Mesenchymal stem cell (in vitro differentiated cells and primary cell): ENCODE measurements at regions not wholly inside any gene's neighbourhood (a gene's known extent, or its start where the extent isn't known, plus 50 kb on each side); places are given as distances from the start of the nearest gene placed in this dataset.

Experiments
- DNase-seq: peaks from one replicate; pipeline ENCODE4 v3.0.0-alpha.2; 2013
- H2AFZ ChIP-seq: one replicate; pipeline ENCODE4 v1.6.1; 2013; ENCODE audit warnings: low read depth, mild to moderate bottlenecking, control low read depth, inconsistent platforms, low read length, moderate library complexity
- H2AK5ac ChIP-seq: 2 replicates; pipeline ENCODE4 v1.6.1; 2013; ENCODE audit warnings: low read length, moderate library complexity, mild to moderate bottlenecking, inconsistent platforms; ENCODE audit not compliant: severe bottlenecking
- H2BK120ac ChIP-seq: one replicate; pipeline ENCODE4 v1.6.1; 2013; ENCODE audit warnings: low read depth, mild to moderate bottlenecking, inconsistent platforms, low read length, moderate library complexity
- H2BK12ac ChIP-seq, 2 experiments: one replicate each; pipeline ENCODE4 v1.6.1; 2013; ENCODE audit warnings: inconsistent platforms in 2 of 2, low read length in 2 of 2, mild to moderate bottlenecking in 2 of 2, moderate library complexity in 2 of 2, control low read depth in 1 of 2
- H2BK15ac ChIP-seq: one replicate; pipeline ENCODE4 v1.6.1; 2013; ENCODE audit warnings: mild to moderate bottlenecking, low read depth, inconsistent platforms; ENCODE audit not compliant: poor library complexity, severe bottlenecking
- H2BK5ac ChIP-seq: 2 replicates; pipeline ENCODE4 v1.6.1; 2013; ENCODE audit warnings: low read depth, mild to moderate bottlenecking, low read length, control low read depth, inconsistent platforms; ENCODE audit not compliant: poor library complexity, severe bottlenecking
- H3K14ac ChIP-seq, 2 experiments: one replicate each; pipeline ENCODE4 v1.6.1; 2013; ENCODE audit warnings: inconsistent platforms in 2 of 2, low read length in 2 of 2, control low read depth in 1 of 2, mild to moderate bottlenecking in 1 of 2, moderate library complexity in 1 of 2
- H3K18ac ChIP-seq, 2 experiments: one replicate each; pipeline ENCODE4 v1.6.1; 2013; ENCODE audit warnings: inconsistent platforms in 2 of 2, low read length in 2 of 2, control low read depth in 1 of 2, low read depth in 1 of 2, mild to moderate bottlenecking in 1 of 2
- H3K23ac ChIP-seq, 2 experiments: one replicate each; pipeline ENCODE4 v1.6.1; 2013; ENCODE audit warnings: inconsistent platforms in 2 of 2, low read length in 2 of 2, mild to moderate bottlenecking in 2 of 2, moderate library complexity in 2 of 2, control low read depth in 1 of 2
- H3K27ac ChIP-seq: 2 replicates; pipeline ENCODE4 v1.5.1; 2013; ENCODE audit warnings: mild to moderate bottlenecking, moderate library complexity, low read length, control low read depth, inconsistent platforms; ENCODE audit not compliant: poor library complexity, severe bottlenecking
- H3K27me3 ChIP-seq, 2 experiments: 2 replicates each; pipeline versions ENCODE4 v1.6.1 to v1.7.0; 2013; ENCODE audit warnings: low read length in 2 of 2, mild to moderate bottlenecking in 2 of 2, moderate library complexity in 2 of 2, control low read depth in 1 of 2, inconsistent platforms in 1 of 2; ENCODE audit not compliant: control insufficient read depth in 1 of 2, insufficient read depth in 1 of 2
- H3K36me3 ChIP-seq, 2 experiments: 2 replicates each; pipeline versions ENCODE4 v1.6.1 to v1.7.0; 2013; ENCODE audit warnings: low read length in 2 of 2, control low read depth in 1 of 2, inconsistent platforms in 1 of 2, low read depth in 1 of 2, mild to moderate bottlenecking in 1 of 2; ENCODE audit not compliant: insufficient read depth in 2 of 2, control insufficient read depth in 1 of 2
- H3K4ac ChIP-seq, 2 experiments: one replicate each; pipeline ENCODE4 v1.6.1; 2013; ENCODE audit warnings: inconsistent platforms in 2 of 2, low read length in 2 of 2, mild to moderate bottlenecking in 2 of 2, moderate library complexity in 2 of 2, control low read depth in 1 of 2, low read depth in 1 of 2
- H3K4me1 ChIP-seq: 2 replicates; pipeline ENCODE4 v1.6.1; 2013; ENCODE audit warnings: low read depth, low read length, control low read depth; ENCODE audit not compliant: control insufficient read depth, insufficient read depth
- H3K4me2 ChIP-seq: 2 replicates; pipeline ENCODE4 v1.6.1; 2013; ENCODE audit warnings: low read length, mild to moderate bottlenecking, inconsistent platforms; ENCODE audit not compliant: poor library complexity, severe bottlenecking
- H3K4me3 ChIP-seq, 2 experiments: 2 replicates each; pipeline versions ENCODE4 v1.5.1 to v1.7.0; 2013; ENCODE audit warnings: low read length in 2 of 2, mild to moderate bottlenecking in 2 of 2, control low read depth in 1 of 2, low read depth in 1 of 2; ENCODE audit not compliant: insufficient read depth in 1 of 2
- H3K79me1 ChIP-seq: replicated peaks from 2 replicates; pipeline ENCODE4 v1.6.1; 2013; ENCODE audit warnings: mild to moderate bottlenecking, control low read depth, low read length, inconsistent platforms; ENCODE audit not compliant: poor library complexity, severe bottlenecking
- H3K9ac ChIP-seq: 2 replicates; pipeline ENCODE4 v1.7.0; 2013; ENCODE audit warnings: mild to moderate bottlenecking, low read length, moderate library complexity
- H3K9me3 ChIP-seq: 2 replicates; pipeline ENCODE4 v1.7.0; 2013; ENCODE audit warnings: mild to moderate bottlenecking, low read length; ENCODE audit not compliant: control insufficient read depth
- H4K8ac ChIP-seq: one replicate; pipeline ENCODE4 v1.6.1; 2013; ENCODE audit warnings: inconsistent platforms, mild to moderate bottlenecking, low read length, moderate library complexity
- H4K91ac ChIP-seq: one replicate; pipeline ENCODE4 v1.6.1; 2013; ENCODE audit warnings: mild to moderate bottlenecking, low read length, inconsistent platforms
- WGBS: methylation state at CpG from one replicate; pipeline ENCODE4 v1.1.7; 2013; ENCODE audit warnings: mixed read lengths; 5-methylcytosine and 5-hydroxymethylcytosine counted together

DNA sequence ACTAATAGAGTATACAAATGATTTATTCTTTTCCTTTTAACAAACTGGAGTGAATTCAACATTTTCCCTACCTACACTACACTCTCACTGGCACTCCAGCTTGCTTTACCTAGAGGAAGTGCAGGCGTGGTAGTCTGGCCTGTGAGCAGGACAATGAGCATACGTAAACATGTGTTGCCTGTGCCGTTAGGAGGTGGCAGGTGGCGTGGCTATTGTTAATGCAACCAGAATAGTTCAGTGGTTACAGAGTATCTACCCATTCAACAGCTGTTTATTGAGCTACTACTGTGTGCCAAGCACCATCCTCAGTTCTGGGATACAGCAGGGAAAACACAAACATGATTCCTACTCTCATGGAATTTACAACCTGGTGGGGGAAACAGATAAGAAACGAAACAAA is 299.7 kb upstream of the KAZN start:
- no peaks in the 10 kb centered on the region for H3K9me3 ChIP-seq
- H3K23ac ChIP-seq, result no peak overlapping the region
- H2AFZ ChIP-seq, result no peak overlapping the region
- H4K91ac ChIP-seq, result no peak overlapping the region
- H3K27ac ChIP-seq, result no peak overlapping the region
- H3K27me3 ChIP-seq, result no peaks in the 10 kb centered on the region
- H3K36me3 ChIP-seq, result no peaks in the 10 kb centered on the region
- DNase-seq, result no peak
- H3K4me3 ChIP-seq, result no peak overlapping the region
- no peaks in the 10 kb centered on the region for H3K79me1 ChIP-seq
- H3K9ac ChIP-seq, result no peak overlapping the region
- no peak overlapping the region for H2BK12ac ChIP-seq
- no peak overlapping the region for H3K4ac ChIP-seq
- no peak overlapping the region for H3K4me2 ChIP-seq
- no peak overlapping the region for H3K14ac ChIP-seq
- H3K18ac ChIP-seq, result no peak overlapping the region
- no peak overlapping the region for H2BK5ac ChIP-seq
- H3K4me1 ChIP-seq, result no peaks in the 10 kb centered on the region
- no peak overlapping the region for H2BK120ac ChIP-seq
- WGBS, result 75% methylated on average over 5 of the region's 5 CpGs
- no peak overlapping the region for H2AK5ac ChIP-seq
- no peak overlapping the region for H2BK15ac ChIP-seq
- H4K8ac ChIP-seq, result no peak overlapping the region

DNA sequence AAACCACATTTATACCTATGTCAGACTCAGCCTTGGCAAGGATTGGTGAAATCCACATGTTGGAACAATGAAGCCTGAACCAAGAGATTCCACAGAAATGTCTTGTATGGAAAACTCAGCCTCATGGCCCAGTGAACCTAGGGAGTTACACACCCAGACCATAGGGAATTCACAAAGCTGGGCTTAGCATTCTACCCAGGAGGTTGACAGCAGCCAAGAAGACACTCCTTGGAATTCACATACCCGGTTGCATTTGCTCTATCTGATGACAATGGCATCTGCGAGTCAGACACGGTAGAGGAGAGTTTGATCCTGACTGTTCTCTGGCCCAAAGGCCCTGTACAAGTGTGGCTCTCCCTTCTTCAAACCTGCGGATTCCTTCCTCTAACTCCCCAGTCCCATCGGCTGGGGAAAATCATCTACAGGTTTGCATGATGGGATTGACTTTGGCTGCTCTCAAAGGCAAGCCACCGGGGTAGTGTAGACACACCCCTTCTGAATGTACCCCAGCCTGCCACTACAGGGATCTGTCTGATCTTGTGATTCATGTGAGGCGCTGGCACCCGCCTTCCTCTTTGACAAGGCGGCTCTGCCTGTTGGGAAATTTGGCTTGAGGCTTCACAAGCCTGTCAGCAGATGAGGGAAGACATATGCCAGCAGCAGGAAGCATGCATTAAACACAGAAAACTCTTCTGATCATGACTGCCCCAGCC is 297.3 kb upstream of the KAZN start:
- no peak overlapping the region for H2BK12ac ChIP-seq
- H4K8ac ChIP-seq, result no peak overlapping the region
- H3K9ac ChIP-seq, result no peak overlapping the region
- H3K4me3 ChIP-seq, result no peak overlapping the region
- no peak overlapping the region for H3K4me2 ChIP-seq
- H3K4me1 ChIP-seq, result no peaks in the 10 kb centered on the region
- no peak overlapping the region for H3K14ac ChIP-seq
- no peaks in the 10 kb centered on the region for H3K79me1 ChIP-seq
- no peak overlapping the region for H2AK5ac ChIP-seq
- no peak overlapping the region for H2BK120ac ChIP-seq
- no peak overlapping the region for H2BK5ac ChIP-seq
- no peak overlapping the region for H4K91ac ChIP-seq
- no peak overlapping the region for H3K27ac ChIP-seq
- WGBS, result 72% methylated on average over 9 of the region's 9 CpGs
- no peaks in the 10 kb centered on the region for H3K36me3 ChIP-seq
- no peak for DNase-seq
- no peaks in the 10 kb centered on the region for H3K9me3 ChIP-seq
- no peak overlapping the region for H3K4ac ChIP-seq
- no peak overlapping the region for H3K18ac ChIP-seq
- no peak overlapping the region for H3K23ac ChIP-seq
- no peak overlapping the region for H2BK15ac ChIP-seq
- H3K27me3 ChIP-seq, result no peaks in the 10 kb centered on the region
- no peak overlapping the region for H2AFZ ChIP-seq

DNA sequence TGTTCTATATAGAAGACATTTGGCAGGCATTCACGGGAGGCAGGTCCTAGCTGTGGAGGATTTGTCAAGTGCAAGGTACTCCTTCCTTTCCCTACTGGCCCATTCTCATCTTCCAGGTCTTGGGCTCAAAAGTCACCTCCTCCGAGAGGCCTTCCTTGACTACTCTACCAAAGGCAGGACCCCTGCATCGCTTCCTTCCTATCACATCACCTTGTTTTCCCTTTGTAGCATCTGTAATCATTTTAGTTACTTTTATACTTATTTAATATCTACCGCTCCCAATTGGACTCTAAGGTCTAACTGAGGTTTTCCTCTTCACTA is 296.8 kb upstream of the KAZN start:
- Histone ChIP-seq H3K36me3 (no peaks in the 10 kb centered on the region), H3K9me3 (no peaks in the 10 kb centered on the region), H3K23ac (no peak overlapping the region), H2BK12ac (no peak overlapping the region), H3K27me3 (no peaks in the 10 kb centered on the region), H3K14ac (no peak overlapping the region), H3K4me3 (no peak overlapping the region), H3K79me1 (no peaks in the 10 kb centered on the region), H3K4me1 (no peaks in the 10 kb centered on the region), H4K91ac (no peak overlapping the region), H3K4me2 (no peak overlapping the region), H2BK15ac (no peak overlapping the region), H2BK120ac (no peak overlapping the region), H2BK5ac (no peak overlapping the region), H3K18ac (no peak overlapping the region), H3K9ac (no peak overlapping the region), H3K27ac (no peak overlapping the region), H2AFZ (no peak overlapping the region), H3K4ac (no peak overlapping the region), H4K8ac (no peak overlapping the region), H2AK5ac (no peak overlapping the region)
- WGBS, result 73% methylated on average over 1 of the region's 4 CpGs
- DNase-seq, result no peak

DNA sequence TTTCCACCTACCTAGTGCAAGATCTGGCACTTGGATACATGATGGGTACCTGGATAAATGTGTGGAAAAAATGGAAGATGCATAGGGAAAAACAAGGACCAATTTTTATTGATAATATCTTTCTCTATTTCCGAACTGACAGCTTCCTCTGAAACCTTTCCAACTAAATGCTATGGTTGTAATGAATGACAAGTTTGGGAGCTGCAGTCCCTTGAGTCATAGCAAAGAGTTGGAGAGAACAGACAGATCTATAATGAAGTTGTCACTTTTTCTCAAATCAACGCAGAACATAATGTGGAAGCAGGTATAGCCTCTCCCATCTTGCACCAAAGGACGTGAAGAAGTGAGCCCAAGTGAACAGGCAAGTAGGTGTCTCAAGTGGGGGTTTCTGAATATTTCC is 296.5 kb upstream of the KAZN start:
- H3K4me1 ChIP-seq, result no peaks in the 10 kb centered on the region
- H2BK15ac ChIP-seq, result no peak overlapping the region
- H2BK12ac ChIP-seq, result no peak overlapping the region
- H4K8ac ChIP-seq, result no peak overlapping the region
- WGBS, result 71% methylated on average over 2 of the region's 3 CpGs
- H2AK5ac ChIP-seq, result no peak overlapping the region
- H3K23ac ChIP-seq, result no peak overlapping the region
- no peak overlapping the region for H3K9ac ChIP-seq
- H3K4me2 ChIP-seq, result no peak overlapping the region
- no peaks in the 10 kb centered on the region for H3K79me1 ChIP-seq
- no peak overlapping the region for H3K14ac ChIP-seq
- H3K4ac ChIP-seq, result no peak overlapping the region
- H3K36me3 ChIP-seq, result no peaks in the 10 kb centered on the region
- H3K18ac ChIP-seq, result no peak overlapping the region
- H3K27ac ChIP-seq, result no peak overlapping the region
- H2BK120ac ChIP-seq, result no peak overlapping the region
- H3K9me3 ChIP-seq, result no peaks in the 10 kb centered on the region
- H2BK5ac ChIP-seq, result no peak overlapping the region
- DNase-seq, result no peak
- H3K27me3 ChIP-seq, result no peaks in the 10 kb centered on the region
- no peak overlapping the region for H2AFZ ChIP-seq
- no peak overlapping the region for H4K91ac ChIP-seq
- no peak overlapping the region for H3K4me3 ChIP-seq
